Neural progenitor cell (in vitro differentiated cells): ENCODE measurements at regions not wholly inside any gene's neighbourhood (a gene's known extent, or its start where the extent isn't known, plus 50 kb on each side); places are given as distances from the start of the nearest gene placed in this dataset.

Source experiments
- EZH2 ChIP-seq: fragments of 200-600 bp; sonication (generic); IDR thresholded peaks from 2 replicates; pipeline ENCODE4 v1.6.1; 2017; ENCODE audit warnings: antibody characterized with exemption, mild to moderate bottlenecking, moderate library complexity
- EZH2phosphoT487 ChIP-seq: fragments of 200-600 bp; sonication (generic); IDR thresholded peaks from 2 replicates; pipeline ENCODE4 v1.6.1; 2017; ENCODE audit warnings: antibody characterized with exemption

DNA sequence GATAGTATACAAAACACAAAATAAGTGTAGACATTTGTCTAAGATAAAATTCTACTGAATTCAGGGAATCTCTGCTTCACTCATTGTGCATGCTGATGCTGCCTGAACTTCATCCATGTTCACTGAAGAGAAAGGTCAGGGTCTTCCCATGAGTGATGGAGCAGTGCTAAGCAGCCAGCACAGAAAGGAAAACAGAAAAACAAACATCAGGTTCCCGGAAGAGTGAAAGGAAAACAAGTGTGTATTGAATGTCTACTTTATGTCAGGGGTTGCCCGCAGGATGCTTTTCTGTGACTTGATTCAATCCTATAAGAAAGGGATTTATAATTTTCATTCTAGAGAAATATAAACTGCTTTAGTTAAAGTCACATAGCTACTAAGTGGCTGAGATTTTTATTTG is 522.4 kb downstream of the RAB28 start:
- TF ChIP-seq EZH2 (no peak), EZH2phosphoT487 (no peak)
